ENCODE measurements at regions not wholly inside any gene's neighbourhood (a gene's known extent, or its start where the extent isn't known, plus 50 kb on each side); places are given as distances from the start of the nearest gene placed in this dataset.
A peak's percentile ranks its signal among the peaks of the same experiment; 100 is the strongest.
"Not testable (repeated sequence)": the region's sequence is repeated elsewhere in the genome, so short reads cannot be mapped to it uniquely, and the experiment has no call there.

DNA sequence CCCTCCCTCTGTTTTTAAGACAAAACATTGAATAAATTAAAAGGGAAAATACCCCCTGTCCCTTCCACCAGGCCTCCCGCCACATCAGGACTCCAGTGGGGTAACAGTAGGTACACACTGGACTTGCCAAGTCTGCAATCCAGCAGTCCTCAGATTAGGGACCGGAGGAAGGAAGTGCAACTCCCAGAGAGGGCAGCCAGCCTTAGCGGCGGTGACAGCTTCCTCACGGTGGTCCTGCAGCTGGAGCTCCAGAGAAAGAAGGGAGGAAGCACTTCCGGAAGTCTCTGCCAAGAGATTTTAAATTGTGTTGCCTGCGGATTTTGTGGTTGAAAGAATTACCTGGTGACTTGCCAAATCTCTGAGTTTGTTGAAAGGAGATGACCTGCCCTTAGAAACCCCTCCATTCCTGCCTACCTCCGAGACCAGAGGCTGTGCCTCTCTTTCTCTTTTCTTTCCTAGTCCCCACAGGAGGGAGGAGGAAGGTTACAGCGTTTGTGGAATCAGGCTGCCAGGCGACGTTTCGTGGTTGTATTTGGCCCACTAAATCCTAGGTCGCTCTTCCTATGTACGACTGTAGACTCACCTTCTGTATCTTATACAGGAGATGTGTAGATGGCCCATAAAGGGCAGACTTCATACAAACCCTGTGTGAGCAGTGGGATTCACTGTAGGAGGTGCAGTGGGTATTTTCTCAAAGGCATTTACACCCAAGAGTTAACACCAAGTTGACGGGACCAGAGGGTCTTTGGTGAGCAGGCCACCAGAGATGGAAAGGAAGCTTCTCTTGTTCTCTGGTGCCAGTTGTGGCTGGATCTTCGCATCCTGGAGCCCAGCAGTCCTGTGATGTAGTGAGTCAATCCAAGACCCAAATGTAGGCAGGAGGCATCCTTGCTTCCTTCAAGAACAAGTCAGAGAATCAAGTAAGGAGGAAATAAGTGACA lies 77.9 kb downstream of the INSIG1 start:
- in situ Hi-C loops (cut with HindIII; ENCODE audit: low pct_ligation_motif_present, low pct_unique_long_range_greater_than_20kb, low sequenced_read_pairs), result no loop called here
- DNase-seq, result no peak

DNA sequence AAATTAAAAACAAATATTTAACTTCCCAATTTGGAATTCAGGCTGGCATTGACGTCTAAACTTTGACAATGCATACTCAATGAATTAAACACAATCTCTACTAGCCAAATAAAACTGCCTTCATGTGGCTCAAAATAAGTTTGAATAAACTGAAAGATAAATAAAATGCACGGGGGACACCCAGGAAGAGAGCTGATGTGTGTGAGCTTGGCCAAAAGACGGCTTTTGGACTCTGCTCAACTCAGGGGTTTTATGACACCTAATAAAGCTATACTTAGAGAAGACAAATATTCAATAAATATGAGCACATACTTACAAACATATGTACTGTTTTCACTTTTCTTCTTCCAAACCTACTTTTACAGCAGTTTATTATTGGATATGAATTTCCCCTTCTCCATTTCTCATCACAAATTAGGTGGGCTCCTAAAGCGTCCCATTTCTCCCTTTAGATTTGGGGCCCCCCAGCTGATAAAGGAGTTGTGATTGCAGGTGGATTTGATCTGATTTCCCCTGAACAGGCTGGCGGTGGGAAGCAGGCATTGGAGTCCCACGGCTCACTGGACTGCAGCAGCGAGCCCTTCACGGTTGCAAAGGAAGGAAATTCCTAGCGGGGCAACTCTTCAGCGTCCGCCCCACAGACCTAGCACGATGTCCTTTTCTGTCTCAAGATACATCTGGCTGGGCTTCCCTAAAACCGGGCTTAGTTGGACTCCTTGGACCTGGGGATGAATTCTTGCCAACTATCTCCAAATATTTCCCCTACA lies 79.6 kb downstream of the INSIG1 start:
- peak; percentile 34 for DNase-seq

DNA sequence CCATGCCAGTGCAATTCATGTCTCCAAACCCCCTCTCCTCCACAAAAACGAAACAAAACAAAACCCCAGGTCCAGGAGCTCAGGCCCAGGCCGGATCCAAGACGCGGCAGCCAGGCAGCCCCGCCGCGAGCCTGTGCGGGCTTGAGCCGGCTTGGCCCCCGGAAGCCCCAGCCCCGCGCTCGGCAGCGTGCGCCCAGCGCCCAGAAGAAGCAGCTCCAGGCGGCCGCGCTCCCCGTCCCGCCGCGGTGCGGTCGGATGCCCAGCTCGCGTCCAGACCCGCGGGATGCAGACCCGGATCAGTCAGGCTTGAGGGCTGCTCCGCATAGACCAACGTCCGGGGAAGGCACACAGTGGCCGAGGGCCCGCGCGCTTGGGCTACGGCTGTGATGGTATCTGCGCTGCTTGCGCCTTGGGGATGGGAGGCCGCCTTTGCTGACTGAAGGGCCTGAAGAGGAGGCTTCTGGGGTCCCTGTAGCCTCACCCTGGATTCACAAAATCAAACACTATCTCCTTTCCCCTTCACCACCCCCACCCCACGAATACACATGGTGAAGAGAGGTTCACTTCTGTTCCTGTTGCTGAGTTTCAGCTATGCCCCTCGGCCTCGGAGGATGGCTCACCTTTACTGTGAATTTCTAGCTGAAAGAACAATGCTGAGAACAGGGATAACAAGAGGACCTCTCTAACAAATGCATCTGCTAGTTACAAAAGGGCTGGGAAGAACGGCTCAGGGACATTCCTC lies 79.9 kb upstream of the EN2 start:
- in situ Hi-C loops (cut with HindIII; ENCODE audit: low pct_ligation_motif_present, low pct_unique_long_range_greater_than_20kb, low sequenced_read_pairs), result no loop called here
- DNase-seq, result peak; percentile 49

More for the DNA sequence above, 79.6 kb downstream of the INSIG1 start:
- in situ Hi-C loops (cut with HindIII; ENCODE audit: low pct_ligation_motif_present, low pct_unique_long_range_greater_than_20kb, low sequenced_read_pairs), result no loop called here

DNA sequence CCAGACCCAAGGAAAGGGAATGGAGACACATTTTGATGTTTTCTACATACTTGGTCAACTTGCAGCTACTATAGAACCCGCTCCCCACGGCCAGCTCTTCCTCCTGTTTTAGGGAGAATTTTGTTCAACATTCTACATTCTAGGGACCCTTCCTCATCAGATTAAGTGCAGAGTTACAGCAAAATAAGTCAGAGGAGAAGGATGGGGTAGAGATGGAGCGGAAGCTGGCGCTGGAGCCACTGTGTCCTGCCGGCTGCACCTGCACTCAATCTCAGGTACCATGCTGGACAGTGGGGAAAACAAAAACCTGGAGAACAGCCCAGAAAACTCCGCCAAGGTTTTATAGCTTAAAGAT lies 79.4 kb upstream of the EN2 start:
- in situ Hi-C loops (cut with HindIII; ENCODE audit: low pct_ligation_motif_present, low pct_unique_long_range_greater_than_20kb, low sequenced_read_pairs), result no loop called here
- no peak for DNase-seq

DNA sequence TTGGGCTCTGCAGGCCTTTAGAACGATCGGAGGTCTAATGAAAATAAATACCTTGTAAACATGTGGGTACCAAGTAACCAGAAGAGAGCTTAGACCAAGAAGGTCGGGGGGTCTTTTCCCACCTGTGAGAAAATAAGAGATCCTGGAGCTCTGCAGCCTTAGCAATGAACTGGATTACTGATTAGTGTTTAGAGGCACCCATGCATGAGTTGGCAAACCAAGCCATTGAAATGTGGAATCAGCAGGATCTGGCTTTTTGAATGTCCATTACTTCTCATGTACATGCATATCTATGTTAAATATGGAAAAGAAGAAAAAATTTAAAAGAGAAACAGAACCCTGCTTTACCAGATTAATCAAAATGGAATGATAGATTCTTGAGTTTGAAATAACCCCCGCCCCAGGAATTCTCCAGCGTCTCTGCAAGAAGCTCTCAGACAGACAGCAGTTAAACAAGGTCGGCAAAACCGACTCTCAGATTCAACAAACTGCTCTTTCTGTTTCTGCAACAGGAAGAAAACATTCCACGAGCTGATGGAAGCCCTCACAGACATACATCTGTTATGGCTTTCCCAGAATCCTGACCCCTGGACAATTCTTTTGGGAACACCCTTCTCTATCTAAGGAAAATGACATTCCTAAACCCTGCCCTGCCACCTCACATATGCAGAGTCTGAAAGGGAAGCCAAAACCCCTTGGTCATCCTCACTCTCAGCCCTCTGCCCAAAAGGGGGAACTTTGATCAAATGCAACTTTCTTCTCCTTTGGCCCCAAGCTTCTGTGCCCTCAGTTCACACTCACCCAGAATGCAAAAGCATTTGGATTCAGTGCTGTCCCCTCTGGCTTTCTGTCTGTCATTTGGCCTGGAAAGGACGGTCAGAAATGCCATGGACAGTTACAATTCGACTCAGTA lies 78.7 kb upstream of the EN2 start:
- DNase-seq, result no peak
- in situ Hi-C loops (cut with HindIII; ENCODE audit: low pct_ligation_motif_present, low pct_unique_long_range_greater_than_20kb, low sequenced_read_pairs), result no loop called here

DNA sequence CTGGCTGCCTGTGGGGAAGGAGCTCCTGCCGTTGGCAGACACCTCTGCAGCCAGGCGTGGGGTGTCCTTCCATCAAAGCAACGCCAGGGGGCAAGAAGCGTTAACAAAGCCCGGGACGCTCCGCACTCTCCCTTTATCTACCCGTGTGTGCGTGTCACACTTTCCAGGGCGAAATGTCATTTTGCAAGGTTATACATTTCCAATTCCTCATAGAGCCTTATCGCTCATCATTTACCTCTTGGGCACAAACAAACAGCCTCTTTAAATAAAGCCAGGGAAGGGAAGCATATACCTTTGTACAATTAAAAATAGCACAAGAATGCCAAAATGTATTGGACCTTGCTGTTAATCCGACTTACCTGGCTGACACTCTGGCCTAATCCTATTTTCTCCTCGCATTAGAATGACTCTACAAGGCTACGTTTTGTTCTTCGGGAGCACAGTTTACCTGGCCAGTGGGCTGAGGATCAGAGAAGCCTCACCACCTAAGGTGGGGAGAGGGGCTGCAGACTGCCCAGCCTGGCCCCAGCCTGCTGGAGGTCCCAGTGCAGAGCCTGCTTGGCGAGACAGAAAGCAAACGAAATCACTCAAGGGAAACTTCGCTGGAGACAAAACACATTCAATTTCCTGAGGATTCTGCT lies 77.6 kb upstream of the EN2 start:
- DNase-seq, result peak; percentile 88
- in situ Hi-C loops (cut with HindIII; ENCODE audit: low pct_ligation_motif_present, low pct_unique_long_range_greater_than_20kb, low sequenced_read_pairs), result no loop called here

- in situ Hi-C loops (cut with HindIII; ENCODE audit: low pct_ligation_motif_present, low pct_unique_long_range_greater_than_20kb, low sequenced_read_pairs), result no loop called here
- no peak for DNase-seq
Measured at GRCh38 chr7:155380976-155381851, 76.7 kb upstream of the EN2 start.

DNA sequence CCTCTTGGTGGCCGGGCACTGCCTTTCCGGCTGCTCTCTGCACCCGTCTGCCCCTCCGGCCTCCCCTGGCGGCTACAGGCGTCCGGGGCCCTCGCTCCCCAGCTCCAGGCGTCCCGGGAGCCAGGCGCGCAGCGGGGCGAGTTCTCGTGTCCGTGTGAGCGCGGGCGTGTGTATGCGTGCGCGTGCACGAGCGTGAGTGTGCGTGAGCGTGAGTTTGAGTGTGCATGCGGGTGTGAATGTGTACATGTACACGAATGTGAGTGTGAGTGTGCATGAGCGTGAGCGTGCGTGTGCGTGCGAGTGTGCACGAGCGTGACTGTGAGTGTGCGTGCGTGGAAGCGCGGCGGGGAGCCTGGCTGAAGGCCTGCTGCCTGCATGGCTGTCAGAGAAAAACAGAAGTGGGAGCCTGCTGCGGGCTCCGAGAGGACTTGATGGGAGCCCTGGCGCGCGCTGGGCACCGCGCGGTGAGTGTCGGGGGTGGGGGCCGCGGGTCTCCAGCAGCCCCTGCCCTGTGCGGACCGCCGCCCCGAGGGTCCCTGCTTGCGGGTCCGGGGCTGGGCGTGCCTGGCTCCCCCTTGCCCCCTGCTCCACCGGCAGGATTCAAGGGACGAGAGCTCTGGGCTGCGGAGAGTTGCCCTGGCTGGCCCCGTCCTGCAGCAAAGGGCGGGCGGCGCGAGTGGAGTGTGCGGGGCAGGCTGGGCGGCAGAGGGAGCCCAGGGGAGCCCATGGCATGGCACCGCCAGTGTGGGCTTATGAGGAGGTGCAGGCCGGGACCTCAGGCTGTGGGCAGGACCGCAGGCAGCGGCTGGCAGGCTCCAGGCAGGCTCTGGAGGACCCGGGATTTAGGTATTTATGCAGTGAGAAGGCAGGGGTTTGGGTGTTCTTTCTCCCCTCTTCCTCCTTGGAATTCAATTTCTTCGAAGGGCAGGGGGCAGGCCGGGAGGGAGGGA lies 75.8 kb upstream of the EN2 start:
- in situ Hi-C loops (cut with HindIII; ENCODE audit: low pct_ligation_motif_present, low pct_unique_long_range_greater_than_20kb, low sequenced_read_pairs), result no loop called here
- DNase-seq, result no peak

GRCh38 chr7:155382802-155383171 lies 75.1 kb upstream of the EN2 start:
- no peak for DNase-seq
- in situ Hi-C loops (cut with HindIII; ENCODE audit: low pct_ligation_motif_present, low pct_unique_long_range_greater_than_20kb, low sequenced_read_pairs), result no loop called here

DNA sequence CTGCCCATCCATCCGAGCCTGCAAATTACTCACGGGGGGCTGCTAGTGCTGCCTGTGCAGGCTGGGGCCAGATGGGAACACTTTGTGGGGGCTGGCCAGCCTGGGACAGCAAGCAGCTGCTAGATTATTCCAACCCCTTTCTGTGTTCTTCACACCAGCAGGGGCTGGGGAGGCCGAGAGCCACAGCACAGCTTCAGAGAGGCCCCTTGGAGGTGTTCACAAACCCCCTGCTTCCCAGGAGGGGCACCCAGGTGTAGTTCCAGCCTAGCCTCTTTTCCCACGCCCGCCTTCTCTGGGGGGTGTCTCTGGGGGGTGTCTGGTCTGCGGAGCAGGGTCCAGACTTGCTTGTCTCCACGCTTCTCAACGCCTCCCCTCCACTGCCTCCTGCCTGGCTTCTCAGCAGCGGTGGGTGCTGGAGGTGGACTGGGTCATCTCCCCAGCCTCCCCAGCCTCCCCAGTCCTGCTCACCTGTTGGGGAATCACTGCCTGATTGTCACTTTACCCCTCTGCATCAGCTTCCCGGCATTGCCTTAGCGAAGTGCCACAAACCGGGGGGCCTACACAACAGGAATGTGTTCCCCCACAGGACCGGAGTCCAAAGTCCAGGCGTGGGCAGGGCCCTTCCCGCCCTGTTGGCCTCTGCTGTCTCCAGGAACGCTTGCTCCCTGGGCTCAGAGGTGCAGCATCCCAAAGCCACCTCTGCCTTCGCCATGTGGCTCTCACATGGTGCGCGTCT lies 74.0 kb upstream of the EN2 start:
- in situ Hi-C loops (cut with HindIII; ENCODE audit: low pct_ligation_motif_present, low pct_unique_long_range_greater_than_20kb, low sequenced_read_pairs), result no loop called here
- no peak for DNase-seq

GRCh38 chr7:155384751-155385150 lies 73.2 kb upstream of the EN2 start:
- no peak for DNase-seq
- in situ Hi-C loops (cut with HindIII; ENCODE audit: low pct_ligation_motif_present, low pct_unique_long_range_greater_than_20kb, low sequenced_read_pairs), result no loop called here

GRCh38 chr7:155385182-155385581 lies 72.7 kb upstream of the EN2 start:
- in situ Hi-C loops (cut with HindIII; ENCODE audit: low pct_ligation_motif_present, low pct_unique_long_range_greater_than_20kb, low sequenced_read_pairs); DNase-seq: not testable (repeated sequence)

GRCh38 chr7:155386608-155387007 lies 71.3 kb upstream of the EN2 start:
- in situ Hi-C loops (cut with HindIII; ENCODE audit: low pct_ligation_motif_present, low pct_unique_long_range_greater_than_20kb, low sequenced_read_pairs), result no loop called here
- DNase-seq, result no peak

DNA sequence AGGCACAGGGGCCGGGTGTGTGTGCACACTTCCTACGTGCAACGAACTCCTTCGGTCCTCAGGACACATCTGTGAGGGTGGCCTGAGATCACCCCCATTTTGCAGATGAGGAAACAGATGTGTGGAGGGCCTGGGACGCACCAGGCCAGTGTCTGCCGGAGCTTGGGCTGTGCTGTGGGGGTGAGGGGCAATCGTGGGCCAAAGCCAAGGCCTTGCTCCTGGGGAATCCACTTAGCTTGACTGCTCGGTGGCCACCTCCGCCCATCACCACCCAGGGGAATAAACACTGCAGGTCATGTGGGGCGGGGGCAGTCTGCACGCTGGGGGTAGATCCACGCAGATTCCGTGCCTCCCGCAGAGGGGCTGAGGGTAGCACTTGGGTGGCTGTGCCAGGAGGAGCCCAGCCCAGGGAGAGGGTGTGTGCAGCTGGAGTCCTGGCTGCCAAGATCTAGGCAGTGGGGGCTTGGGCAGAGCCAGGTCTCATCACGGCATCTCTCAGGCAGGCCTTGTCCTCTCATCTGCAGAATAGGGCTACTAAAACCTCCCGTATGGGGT lies 70.8 kb upstream of the EN2 start:
- in situ Hi-C loops (cut with HindIII; ENCODE audit: low pct_ligation_motif_present, low pct_unique_long_range_greater_than_20kb, low sequenced_read_pairs), result no loop called here
- DNase-seq, result no peak

DNA sequence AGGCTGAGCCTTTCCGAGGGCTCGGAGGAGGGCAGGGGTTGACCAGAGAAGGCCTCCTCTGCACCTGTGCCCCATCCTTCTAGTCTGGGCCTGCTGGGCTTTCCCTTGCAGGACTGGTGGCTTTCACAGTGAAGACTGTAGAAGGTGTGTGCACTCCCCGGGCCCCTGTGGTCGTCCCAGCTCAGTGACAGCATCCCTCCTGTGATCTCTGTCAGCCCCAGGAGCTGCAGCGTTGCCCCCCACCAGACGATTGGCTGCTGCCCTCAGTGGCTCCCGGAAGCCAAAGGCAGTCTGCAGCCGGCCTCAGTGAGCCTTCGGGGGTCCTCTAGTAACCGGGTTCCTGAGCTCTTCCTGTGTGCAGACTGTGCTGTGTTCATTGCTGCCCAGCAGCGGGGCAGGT lies 69.4 kb upstream of the EN2 start:
- in situ Hi-C loops (cut with HindIII; ENCODE audit: low pct_ligation_motif_present, low pct_unique_long_range_greater_than_20kb, low sequenced_read_pairs), result no loop called here
- no peak for DNase-seq
